H1 (cell line): ENCODE measurements at regions not wholly inside any gene's neighbourhood (a gene's known extent, or its start where the extent isn't known, plus 50 kb on each side); places are given as distances from the start of the nearest gene placed in this dataset.

Experiments
- CTCF ChIA-PET: fragments of 300-600 bp; sonication (Branson Sonifier 250); formaldehyde crosslinking; loops from one replicate; lab custom pipeline; 2021; ENCODE audit not compliant: partially characterized antibody; lab: Charles Lee
- POLR2A ChIA-PET: fragments of 300-600 bp; sonication (Branson Sonifier 250); formaldehyde crosslinking; loops from one replicate; lab custom pipeline; 2021; ENCODE audit warnings: inconsistent platforms; ENCODE audit not compliant: partially characterized antibody; lab: Charles Lee
- DNase-seq, 2 experiments: peaks; one replicate each; pipeline versions ENCODE4 v3.0.0 to v3.0.0-alpha.2; 2010 to 2022; ENCODE audit warnings: low spot score in 2 of 2, low read depth in 1 of 2, mixed read lengths in 1 of 2
- FAIRE-seq: peaks from 2 replicates; lab custom pipeline; 2011; peaks lifted over from hg19 to GRCh38; lab: Jason Lieb, UNC
- H2AFZ ChIP-seq: 2 replicates; pipeline ENCODE4 v1.8.1; 2012; ENCODE audit warnings: low read length, inconsistent platforms
- H2AK5ac ChIP-seq: 2 replicates; pipeline ENCODE4 v1.6.1; 2013; ENCODE audit warnings: low read depth, low read length
- H2BK120ac ChIP-seq: replicated peaks from 2 replicates; pipeline ENCODE3; 2013; ENCODE audit warnings: low read depth, low read length, inconsistent platforms
- H2BK12ac ChIP-seq: 2 replicates; pipeline ENCODE4 v1.6.1; 2013; ENCODE audit warnings: low read depth, low read length
- H2BK15ac ChIP-seq: 2 replicates; pipeline ENCODE4 v1.6.1; 2013; ENCODE audit warnings: low read length
- H2BK20ac ChIP-seq: 2 replicates; pipeline ENCODE4 v1.6.1; 2013; ENCODE audit warnings: low read length
- H2BK5ac ChIP-seq: 2 replicates; pipeline ENCODE4 v1.6.1; 2013; ENCODE audit warnings: low read depth, low read length
- H3K14ac ChIP-seq: 2 replicates; pipeline ENCODE4 v1.6.1; 2013; ENCODE audit warnings: inconsistent platforms; ENCODE audit not compliant: insufficient read length
- H3K18ac ChIP-seq: 2 replicates; pipeline ENCODE4 v1.6.1; 2013; ENCODE audit warnings: low read length; ENCODE audit errors: extremely low read depth
- H3K23ac ChIP-seq: 2 replicates; pipeline ENCODE4 v1.6.1; 2013; ENCODE audit warnings: inconsistent platforms; ENCODE audit not compliant: insufficient read length
- H3K23me2 ChIP-seq: 2 replicates; pipeline ENCODE4 v1.6.1; 2013; ENCODE audit warnings: low read depth, low read length
- H3K27ac ChIP-seq: 2 replicates; pipeline ENCODE4 v1.6.1; 2011; ENCODE audit warnings: low read depth, low read length, inconsistent platforms
- H3K27me3 ChIP-seq, 4 experiments: replicated peaks in 1 of 4; 1 replicate in 1 of 4; 2 replicates in 3 of 4; pipeline versions ENCODE4 v1.6.1 to v1.8.1; 2011 to 2013; ENCODE audit warnings: low read length in 3 of 4, mild to moderate bottlenecking in 3 of 4, inconsistent platforms in 2 of 4, mixed read lengths in 2 of 4, moderate library complexity in 1 of 4; ENCODE audit not compliant: control insufficient read depth in 3 of 4, insufficient read depth in 3 of 4; ENCODE audit errors: extremely low read depth in 1 of 4
- H3K36me3 ChIP-seq, 4 experiments: 2 replicates each; pipeline versions ENCODE4 v1.6.1 to v1.8.1; 2011 to 2013; ENCODE audit warnings: mild to moderate bottlenecking in 4 of 4, low read length in 3 of 4, moderate library complexity in 2 of 4, control low read depth in 1 of 4, inconsistent platforms in 1 of 4; ENCODE audit not compliant: insufficient read depth in 4 of 4, control insufficient read depth in 2 of 4
- H3K4ac ChIP-seq: replicated peaks from 2 replicates; pipeline ENCODE3; 2013; ENCODE audit warnings: low read length, low read depth, mixed read lengths, inconsistent platforms; ENCODE audit not compliant: insufficient read length
- H3K4me1 ChIP-seq, 4 experiments: replicated peaks in 1 of 4; 1 replicate in 1 of 4; 2 replicates in 3 of 4; pipeline versions ENCODE4 v1.6.1 to v1.8.1; 2011 to 2013; ENCODE audit warnings: low read length in 3 of 4, inconsistent platforms in 2 of 4, mixed read lengths in 1 of 4; ENCODE audit not compliant: insufficient read depth in 4 of 4, control insufficient read depth in 3 of 4
- H3K4me2 ChIP-seq, 2 experiments: 2 replicates each; pipeline versions ENCODE4 v1.6.1 to v1.8.1; 2011 to 2013; ENCODE audit warnings: low read depth in 2 of 2, low read length in 2 of 2, control low read depth in 1 of 2, inconsistent platforms in 1 of 2, mild to moderate bottlenecking in 1 of 2; ENCODE audit not compliant: insufficient read depth in 1 of 2
- H3K4me3 ChIP-seq, 4 experiments: fragments of 200-600, 300-600 bp in 1 of 4; sonication (generic), shearing (Covaris generic), sonication (Bioruptor Twin) in 1 of 4; 2 replicates each; pipeline versions ENCODE4 v1.5.1 to v1.8.1; 2011 to 2016; ENCODE audit warnings: low read length in 4 of 4, low read depth in 3 of 4, control low read depth in 2 of 4, inconsistent platforms in 2 of 4, mild to moderate bottlenecking in 2 of 4, mixed read lengths in 1 of 4, moderate library complexity in 1 of 4; ENCODE audit not compliant: insufficient read depth in 2 of 4; ENCODE audit errors: extremely low read depth in 1 of 4
- H3K56ac ChIP-seq: replicated peaks from 2 replicates; pipeline ENCODE3; 2013; ENCODE audit warnings: low read depth, mild to moderate bottlenecking, mixed read lengths, low read length, inconsistent platforms; ENCODE audit not compliant: insufficient read length
- H3K79me1 ChIP-seq: 2 replicates; pipeline ENCODE4 v1.6.1; 2013; ENCODE audit warnings: low read depth, low read length, control low read depth
- H3K79me2 ChIP-seq, 2 experiments: 2 replicates each; pipeline versions ENCODE4 v1.6.1 to v1.8.1; 2012 to 2013; ENCODE audit warnings: low read length in 2 of 2, mild to moderate bottlenecking in 2 of 2, inconsistent platforms in 1 of 2; ENCODE audit not compliant: insufficient read depth in 2 of 2, control insufficient read depth in 1 of 2
- H3K9ac ChIP-seq, 4 experiments: replicated peaks in 1 of 4; 1 replicate in 1 of 4; 2 replicates in 3 of 4; pipeline versions ENCODE4 v1.6.1 to v1.8.1; 2011 to 2013; ENCODE audit warnings: low read depth in 3 of 4, low read length in 3 of 4, control low read depth in 2 of 4, mild to moderate bottlenecking in 2 of 4, moderate library complexity in 2 of 4, inconsistent platforms in 1 of 4; ENCODE audit errors: extremely low read depth in 1 of 4
- H3K9me3 ChIP-seq, 2 experiments: 2 replicates each; pipeline versions ENCODE4 v1.6.1 to v1.8.1; 2012 to 2013; ENCODE audit warnings: mild to moderate bottlenecking in 2 of 2, moderate library complexity in 2 of 2, control low read depth in 1 of 2, inconsistent platforms in 1 of 2, low read depth in 1 of 2, low read length in 1 of 2, mixed read lengths in 1 of 2; ENCODE audit not compliant: insufficient read depth in 2 of 2
- H4K20me1 ChIP-seq, 2 experiments: replicated peaks in 1 of 2; 2 replicates each; pipeline versions ENCODE3 to v1.8.1; 2011 to 2013; ENCODE audit warnings: inconsistent platforms in 2 of 2, low read length in 2 of 2, mild to moderate bottlenecking in 1 of 2; ENCODE audit not compliant: insufficient read depth in 2 of 2, control insufficient read depth in 1 of 2
- H4K5ac ChIP-seq: 2 replicates; pipeline ENCODE4 v1.6.1; 2013; ENCODE audit warnings: low read length, low read depth, mixed read lengths, inconsistent platforms; ENCODE audit not compliant: insufficient read length
- H4K8ac ChIP-seq: 2 replicates; pipeline ENCODE4 v1.8.0; 2013; ENCODE audit warnings: mild to moderate bottlenecking, moderate library complexity, low read length, inconsistent platforms; ENCODE audit not compliant: insufficient read depth; ENCODE audit errors: extremely low read depth
- H4K91ac ChIP-seq: replicated peaks from 2 replicates; pipeline ENCODE3; 2013; ENCODE audit warnings: low read length, mixed read lengths, inconsistent platforms; ENCODE audit not compliant: insufficient read length
- CHD7 ChIP-seq: fragments of 300-600 bp; sonication (generic); IDR thresholded peaks from 2 replicates; pipeline ENCODE4 v1.7.1; 2012; ENCODE audit warnings: low read length, moderate library complexity, mild to moderate bottlenecking, inconsistent platforms; ENCODE audit not compliant: insufficient replicate concordance
- WGBS, 2 experiments: shearing (Covaris generic) in 1 of 2; methylation state at CpG; one replicate each; pipeline versions ENCODE4 v1.1.6 to v1.1.7; 2013 to 2015; ENCODE audit warnings: low lambda C conversion rate in 2 of 2, mixed read lengths in 2 of 2, inconsistent platforms in 1 of 2, low coverage in 1 of 2, missing lambda C conversion rate in 1 of 2; ENCODE audit not compliant: insufficient replicate concordance in 2 of 2, insufficient coverage in 1 of 2, insufficient read length in 1 of 2; ENCODE audit errors: extremely low coverage in 1 of 2, missing lambda C conversion rate in 1 of 2; 5-methylcytosine and 5-hydroxymethylcytosine counted together

GRCh38 chr12:42024495-42024830, 120.2 kb downstream of the GXYLT1 start:
- H2BK5ac ChIP-seq, result no peak overlapping the region
- H3K79me2 ChIP-seq, result no peaks in the 10 kb centered on the region
- no peak overlapping the region for H2BK15ac ChIP-seq
- peaks cover 0 to 3% (median under 1%) of the 10 kb centered on the region in 4 experiments; a peak in 2 of 7 replicates for H3K27me3 ChIP-seq
- H3K23me2 ChIP-seq, result no peaks in the 10 kb centered on the region; the same call in 1 of the 2 replicates
- DNase-seq (no peak), FAIRE-seq (no peak)
- H3K56ac ChIP-seq, result no peak overlapping the region
- H3K23ac ChIP-seq, result no peak overlapping the region
- WGBS, 2 experiments, result 20% methylated on average over 3 of the region's 3 CpGs; no CpG with 5 or more reads in 1 of the 2 experiments
- no peak overlapping the region for H4K5ac ChIP-seq
- H2BK20ac ChIP-seq, result no peak overlapping the region
- H2AK5ac ChIP-seq, result no peak overlapping the region
- no peak overlapping the region for H3K4me2 ChIP-seq
- no peak overlapping the region for H3K14ac ChIP-seq
- H2BK12ac ChIP-seq, result no peak overlapping the region
- no peak overlapping the region for H3K4me3 ChIP-seq
- H4K91ac ChIP-seq, result no peak overlapping the region
- no peak overlapping the region for H2AFZ ChIP-seq
- no peaks in the 10 kb centered on the region for H4K20me1 ChIP-seq
- no peak overlapping the region for H4K8ac ChIP-seq
- H3K4ac ChIP-seq, result no peak overlapping the region
- ChIA-PET POLR2A (no interaction called here), CTCF (interaction anchor here (0.6 to 3.9 kb wide), 31 partner anchors 9 to 856 kb away, joined by 3 to 19 read pairs (median 4); no protein-coding TSS in a partner anchor)
- no peak overlapping the region for H3K27ac ChIP-seq
- H3K9me3 ChIP-seq, result no peaks in the 10 kb centered on the region
- H3K36me3 ChIP-seq, result no peaks in the 10 kb centered on the region
- H3K18ac ChIP-seq, result no peak overlapping the region
- H3K9ac ChIP-seq, result no peak overlapping the region
- H3K4me1 ChIP-seq, result no peaks in the 10 kb centered on the region
- no peaks in the 10 kb centered on the region for H3K79me1 ChIP-seq
- no peak overlapping the region for H2BK120ac ChIP-seq
- TF ChIP-seq CHD7, result no peak
